Dendritic cell treated with granulocyte-macrophage colony-stimulating factor and Interleukin-4, amounts not matched to agents 40 ng/mL and 50 ng/mL, for 4 days (primary cell): ENCODE measurements at regions not wholly inside any gene's neighbourhood (a gene's known extent, or its start where the extent isn't known, plus 50 kb on each side); places are given as distances from the start of the nearest gene placed in this dataset.
"Not testable (repeated sequence)": the region's sequence is repeated elsewhere in the genome, so short reads cannot be mapped to it uniquely, and the experiment has no call there.

Source experiments
- H3K27ac Mint-ChIP-seq: one replicate; pipeline ENCODE4 v1.8.0; 2022; ENCODE audit warnings: mild to moderate bottlenecking, mixed read lengths
- H3K27me3 Mint-ChIP-seq: one replicate; pipeline ENCODE4 v1.8.0; 2022; ENCODE audit warnings: mild to moderate bottlenecking, mixed read lengths
- H3K36me3 Mint-ChIP-seq: one replicate; pipeline ENCODE4 v1.8.0; 2022; ENCODE audit warnings: low read depth, mixed read lengths
- H3K4me1 Mint-ChIP-seq: one replicate; pipeline ENCODE4 v1.8.0; 2022; ENCODE audit warnings: low read depth, mixed read lengths
- H3K4me3 Mint-ChIP-seq: one replicate; pipeline ENCODE4 v1.8.0; 2022; ENCODE audit warnings: mild to moderate bottlenecking, moderate library complexity, mixed read lengths
- H3K9me3 Mint-ChIP-seq: one replicate; pipeline ENCODE4 v1.8.0; 2022; ENCODE audit warnings: mixed read lengths
- intact Hi-C: fragments of 100-400 bp; cut with micrococcal nuclease; formaldehyde crosslinking; loops from one replicate; pipeline ENCODE4 v1.15.0; 2022

DNA sequence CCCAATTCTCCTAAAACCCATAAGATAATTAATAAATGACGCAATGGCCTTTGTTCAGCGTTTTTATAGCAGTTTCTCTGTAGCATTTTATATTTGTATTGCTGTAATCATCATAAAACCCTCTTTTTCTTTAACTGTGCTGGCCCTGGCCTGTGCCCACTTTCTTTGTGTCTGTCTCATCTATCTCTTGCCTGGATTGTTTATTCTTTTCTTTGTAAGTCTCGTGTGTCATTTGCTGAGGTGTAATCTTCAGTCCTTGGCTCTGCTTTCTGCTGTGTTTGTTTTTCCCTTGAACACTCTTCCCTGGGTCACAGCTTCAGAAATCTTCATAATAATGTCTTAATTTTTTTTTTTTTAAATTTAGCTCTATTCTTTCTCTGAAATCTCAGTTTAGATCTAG is 525.8 kb upstream of the LINC00305 start:
- Mint-ChIP-seq H3K27me3 (no peaks in the 10 kb centered on the region), H3K27ac (no peak overlapping the region), H3K9me3 (peaks cover 12% of the 10 kb centered on the region), H3K4me3 (no peak overlapping the region), H3K36me3 (no peaks in the 10 kb centered on the region), H3K4me1 (no peaks in the 10 kb centered on the region)
- intact Hi-C loops, result no loop called here

DNA sequence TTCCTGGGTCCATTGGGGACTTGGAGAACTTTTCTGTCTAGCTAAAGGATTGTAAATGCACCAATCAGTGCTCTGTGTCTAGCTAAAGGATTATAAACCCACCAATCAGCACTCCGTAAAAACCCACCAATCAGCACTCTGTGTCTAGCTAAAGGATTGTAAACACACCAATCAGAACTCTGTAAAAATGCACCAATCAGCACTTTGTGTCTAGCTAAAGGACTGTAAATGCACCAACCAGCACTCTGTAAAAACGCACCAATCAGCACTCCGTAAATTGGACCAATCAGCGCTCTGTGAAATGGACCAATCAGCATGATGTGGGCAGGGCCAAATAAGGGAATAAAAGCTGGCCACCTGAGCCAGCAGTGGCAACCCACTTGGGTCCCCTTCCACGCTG is 522.4 kb upstream of the LINC00305 start:
- H3K27me3 Mint-ChIP-seq, H3K4me1 Mint-ChIP-seq, H3K4me3 Mint-ChIP-seq, intact Hi-C loops, H3K27ac Mint-ChIP-seq, H3K36me3 Mint-ChIP-seq: not testable (repeated sequence)
- peaks cover 12% of the 10 kb centered on the region for H3K9me3 Mint-ChIP-seq

DNA sequence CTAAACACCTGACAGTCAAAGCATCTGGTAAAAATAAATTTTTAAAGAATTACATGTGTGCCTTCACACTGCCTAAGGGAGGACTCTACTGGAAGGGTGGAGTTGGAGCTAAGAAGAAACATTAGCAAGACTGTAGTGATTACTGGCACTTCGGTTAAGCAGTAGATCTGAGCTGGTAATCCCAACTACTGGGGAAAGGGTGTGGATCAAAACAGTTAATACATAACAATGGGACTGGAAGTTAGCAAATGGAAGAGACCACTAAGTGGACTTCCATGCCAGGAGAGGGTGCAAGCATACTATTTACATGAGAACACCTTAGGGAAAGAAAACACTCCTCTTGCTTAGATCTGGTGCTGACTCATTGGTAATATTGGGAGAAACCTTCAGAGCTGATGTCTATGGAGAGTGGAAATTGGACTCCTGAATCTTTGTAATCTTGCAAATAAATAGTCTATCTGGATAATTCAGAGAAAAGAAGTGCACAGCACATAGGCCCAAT is 519.6 kb upstream of the LINC00305 start:
- no peak overlapping the region for H3K27ac Mint-ChIP-seq
- H3K27me3 Mint-ChIP-seq, result no peaks in the 10 kb centered on the region
- H3K9me3 Mint-ChIP-seq, result peaks cover 12% of the 10 kb centered on the region
- no peaks in the 10 kb centered on the region for H3K36me3 Mint-ChIP-seq
- intact Hi-C loops, result no loop called here
- H3K4me3 Mint-ChIP-seq, result no peak overlapping the region
- H3K4me1 Mint-ChIP-seq, result no peaks in the 10 kb centered on the region

DNA sequence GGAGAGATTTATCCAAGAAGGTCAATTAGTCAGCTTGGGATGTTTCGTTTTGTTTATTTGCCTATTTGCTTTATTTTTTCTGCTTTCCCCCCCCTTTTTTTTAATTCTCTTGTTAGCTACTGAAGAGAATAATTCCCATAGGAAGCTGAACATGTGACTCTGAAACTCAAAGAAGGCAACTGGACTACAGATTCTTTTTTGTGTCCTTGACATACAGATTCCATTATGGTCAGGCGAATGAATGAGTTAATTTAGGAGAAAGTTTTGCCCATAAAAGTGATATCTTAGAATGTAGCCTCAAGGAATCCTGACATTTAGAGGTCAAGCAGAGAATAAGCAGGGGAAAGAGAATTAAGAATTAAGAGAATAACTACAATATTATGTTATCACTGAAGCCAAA is 514.2 kb upstream of the LINC00305 start:
- no peaks in the 10 kb centered on the region for H3K36me3 Mint-ChIP-seq
- H3K4me1 Mint-ChIP-seq, result no peaks in the 10 kb centered on the region
- no peaks in the 10 kb centered on the region for H3K27me3 Mint-ChIP-seq
- no peaks in the 10 kb centered on the region for H3K9me3 Mint-ChIP-seq
- H3K4me3 Mint-ChIP-seq, result no peak overlapping the region
- intact Hi-C loops, result no loop called here
- no peak overlapping the region for H3K27ac Mint-ChIP-seq

DNA sequence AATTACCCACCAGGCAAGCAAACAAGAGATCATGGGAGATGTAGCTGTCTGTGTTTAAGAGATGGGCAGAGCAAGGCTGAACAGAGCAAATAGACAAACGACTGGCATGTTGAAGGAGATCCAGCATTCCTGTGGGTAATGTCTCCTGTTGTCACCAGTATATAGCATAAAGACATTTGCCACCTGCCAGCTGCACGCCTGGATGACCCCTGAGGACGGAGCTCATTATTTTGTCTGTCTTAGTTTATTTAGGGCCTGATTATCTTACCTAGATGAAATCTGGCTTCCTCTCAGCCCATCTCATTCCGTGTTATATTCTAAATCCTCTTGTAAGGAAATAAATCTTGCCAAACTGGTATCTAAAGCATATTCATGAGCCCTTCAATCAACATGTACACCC is 510.3 kb upstream of the LINC00305 start:
- Mint-ChIP-seq H3K27me3 (no peaks in the 10 kb centered on the region), H3K4me3 (no peak overlapping the region), H3K9me3 (no peaks in the 10 kb centered on the region), H3K36me3 (no peaks in the 10 kb centered on the region), H3K4me1 (no peaks in the 10 kb centered on the region), H3K27ac (no peak overlapping the region)
- intact Hi-C loops, result no loop called here

DNA sequence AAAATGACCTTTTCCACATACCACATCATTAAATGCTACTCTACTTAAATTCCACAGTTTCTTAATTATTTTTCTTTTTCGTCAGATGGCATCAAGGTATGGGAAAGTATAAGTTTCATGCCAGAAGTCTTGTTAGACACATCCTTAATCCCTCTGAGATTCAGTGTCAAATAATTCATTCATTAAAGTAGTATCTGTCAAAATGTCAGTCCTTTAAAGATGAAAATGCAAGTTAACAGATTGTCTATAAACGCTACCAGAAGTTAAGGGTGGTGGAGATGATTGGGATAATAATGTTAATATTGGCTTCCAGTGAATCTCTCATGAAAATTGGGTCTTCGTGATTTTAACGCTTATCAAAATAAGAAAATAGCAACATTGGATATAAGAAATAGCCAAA is 504.2 kb upstream of the LINC00305 start:
- no peaks in the 10 kb centered on the region for H3K27me3 Mint-ChIP-seq

DNA sequence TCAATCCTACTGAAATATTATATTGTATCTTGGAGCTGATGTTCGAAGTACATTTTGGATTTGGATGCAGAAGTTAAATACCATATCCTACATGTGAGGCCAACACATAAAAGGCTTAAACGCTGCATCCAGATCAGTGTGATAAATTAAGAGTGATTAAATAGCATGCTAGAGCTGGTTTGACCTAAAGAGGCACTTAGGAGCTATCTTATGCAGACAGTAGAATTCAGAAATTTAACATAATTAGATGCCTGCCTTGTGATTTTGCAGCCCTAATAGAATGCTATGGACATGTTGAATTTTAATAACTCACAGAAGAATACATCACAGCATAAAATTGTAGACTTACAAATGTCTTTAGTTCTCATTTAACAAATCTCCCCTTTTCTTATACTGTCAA is 501.2 kb upstream of the LINC00305 start:
- no peaks in the 10 kb centered on the region for H3K27me3 Mint-ChIP-seq
- no peaks in the 10 kb centered on the region for H3K4me1 Mint-ChIP-seq
- H3K4me3 Mint-ChIP-seq, result no peak overlapping the region
- H3K36me3 Mint-ChIP-seq, result no peaks in the 10 kb centered on the region
- H3K9me3 Mint-ChIP-seq, result peaks cover 29% of the 10 kb centered on the region
- intact Hi-C loops, result no loop called here
- H3K27ac Mint-ChIP-seq, result no peak overlapping the region

More for the DNA sequence above, 504.2 kb upstream of the LINC00305 start:
- no peaks in the 10 kb centered on the region for H3K36me3 Mint-ChIP-seq
- no peaks in the 10 kb centered on the region for H3K4me1 Mint-ChIP-seq
- no peak overlapping the region for H3K27ac Mint-ChIP-seq
- no peak overlapping the region for H3K4me3 Mint-ChIP-seq
- peaks cover 6% of the 10 kb centered on the region for H3K9me3 Mint-ChIP-seq
- intact Hi-C loops, result no loop called here

DNA sequence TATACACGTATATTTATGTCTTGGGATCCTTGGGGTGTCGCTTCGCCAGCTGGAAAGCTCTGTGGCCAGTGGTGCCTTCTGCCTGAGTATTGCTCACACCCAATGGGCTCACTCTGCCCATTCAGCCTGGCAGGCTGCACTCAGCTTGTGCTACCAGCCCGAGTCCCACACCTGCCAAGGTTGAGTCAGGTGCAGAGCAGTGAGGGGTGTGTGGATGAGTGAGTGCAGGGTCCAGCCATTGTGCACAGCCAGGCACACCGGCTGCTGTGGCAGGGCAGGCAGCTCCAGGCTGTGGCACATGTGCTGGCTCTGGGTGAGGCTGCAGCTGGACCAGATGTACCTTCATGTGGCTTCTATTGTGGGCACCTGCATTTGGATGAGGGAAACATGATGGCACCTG is 496.9 kb upstream of the LINC00305 start:
- intact Hi-C loops, result no loop called here
- Mint-ChIP-seq H3K27me3 (no peaks in the 10 kb centered on the region), H3K4me1 (no peaks in the 10 kb centered on the region), H3K9me3 (peaks cover 29% of the 10 kb centered on the region), H3K36me3 (no peaks in the 10 kb centered on the region), H3K4me3 (no peak overlapping the region), H3K27ac (no peak overlapping the region)

DNA sequence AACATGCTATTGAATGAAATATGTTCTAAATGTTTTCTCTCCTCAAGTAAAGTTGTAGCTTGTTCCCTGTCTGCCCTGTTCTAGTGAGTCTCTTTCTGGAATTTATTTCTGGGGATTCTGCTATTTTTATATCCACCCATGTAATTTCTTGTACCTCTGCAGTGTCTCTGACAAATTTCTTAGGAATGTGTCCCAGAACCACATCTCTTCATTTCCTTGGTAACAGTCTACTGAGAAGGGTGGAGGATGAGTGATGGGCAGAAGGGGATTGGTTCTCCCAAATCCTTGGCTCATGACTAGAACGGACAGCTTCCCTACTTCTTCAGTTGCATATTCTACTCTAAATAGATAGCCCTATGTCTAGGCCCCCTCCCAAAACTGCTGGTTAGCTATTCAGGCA is 490.6 kb upstream of the LINC00305 start:
- intact Hi-C loops, result no loop called here
- Mint-ChIP-seq H3K36me3 (no peaks in the 10 kb centered on the region), H3K4me3 (no peak overlapping the region), H3K27ac (no peak overlapping the region), H3K9me3 (peaks cover 7% of the 10 kb centered on the region), H3K4me1 (no peaks in the 10 kb centered on the region), H3K27me3 (no peaks in the 10 kb centered on the region)

DNA sequence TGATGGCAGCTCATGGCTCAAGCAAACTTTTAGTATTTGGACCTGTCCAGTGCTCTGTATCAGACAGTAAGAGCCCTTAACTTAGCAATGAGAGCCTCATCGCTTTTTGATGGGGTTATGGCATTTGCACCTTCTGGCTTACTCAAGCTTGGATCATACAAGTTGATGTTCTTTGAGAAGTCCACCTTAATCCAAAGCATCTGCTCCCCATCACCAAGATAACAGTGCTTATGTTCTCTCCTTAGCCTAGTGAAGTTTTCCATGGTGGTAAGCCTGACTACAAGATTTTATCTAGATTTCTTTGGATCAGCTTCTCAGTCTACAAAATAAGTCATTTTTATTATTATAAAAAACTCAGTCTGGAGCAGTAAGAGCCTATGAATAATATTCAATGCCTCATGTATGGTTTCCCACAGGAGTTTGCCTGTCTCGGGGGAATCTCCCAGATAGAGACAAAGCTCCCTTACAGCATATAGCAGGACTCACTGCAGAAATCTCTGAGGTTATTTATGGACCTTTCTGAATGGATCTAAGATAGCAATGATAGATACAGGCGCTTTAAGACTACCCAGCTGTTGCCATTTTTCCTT is 472.2 kb upstream of the LINC00305 start:
- intact Hi-C loops, result no loop called here
- Mint-ChIP-seq H3K4me3 (no peak overlapping the region), H3K9me3 (peaks cover 12% of the 10 kb centered on the region), H3K4me1 (no peaks in the 10 kb centered on the region), H3K27ac (no peak overlapping the region), H3K27me3 (no peaks in the 10 kb centered on the region), H3K36me3 (no peaks in the 10 kb centered on the region)

DNA sequence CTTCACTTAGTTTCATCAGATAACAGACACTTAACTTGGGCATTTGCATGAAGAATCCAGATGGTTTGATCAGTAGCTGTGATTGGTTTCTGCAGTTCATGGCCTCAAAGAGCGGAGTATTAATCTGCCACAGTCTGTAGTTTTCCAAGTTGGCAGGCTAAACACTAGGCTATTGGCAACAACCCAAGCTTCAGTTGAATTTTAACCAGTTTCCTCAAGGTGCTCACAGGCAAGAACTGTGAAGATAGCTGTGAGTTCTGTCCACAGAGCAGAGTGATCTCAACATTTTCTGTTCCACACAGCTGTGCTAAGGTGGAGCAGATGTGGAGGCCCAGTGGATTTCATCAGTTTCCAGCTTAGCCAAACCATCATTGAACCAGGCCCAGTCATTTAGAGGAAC is 469.5 kb upstream of the LINC00305 start:
- intact Hi-C loops, result no loop called here
- Mint-ChIP-seq H3K4me3 (no peak overlapping the region), H3K9me3 (peaks cover 12% of the 10 kb centered on the region), H3K27me3 (no peaks in the 10 kb centered on the region), H3K27ac (no peak overlapping the region), H3K36me3 (no peaks in the 10 kb centered on the region), H3K4me1 (no peaks in the 10 kb centered on the region)

DNA sequence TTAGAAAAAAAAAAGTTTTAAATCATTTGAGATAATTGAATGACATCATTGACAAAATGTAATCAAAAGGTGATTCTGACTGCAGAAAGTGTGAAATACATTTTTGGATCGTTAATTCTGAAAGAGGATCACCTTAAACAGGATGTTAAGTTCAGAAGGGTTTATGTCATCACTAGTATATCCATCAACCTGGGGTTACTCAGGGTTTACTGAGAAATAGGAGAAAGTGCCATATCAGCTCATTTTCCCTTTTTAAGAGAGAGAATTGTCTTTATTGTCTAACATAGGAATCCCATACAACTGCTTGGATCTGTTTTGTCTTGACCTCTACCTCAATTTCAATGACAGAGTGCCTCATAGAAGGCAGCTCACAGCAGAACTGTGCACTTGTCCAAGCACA is 466.1 kb upstream of the LINC00305 start:
- intact Hi-C loops, result no loop called here
- Mint-ChIP-seq H3K4me1 (no peaks in the 10 kb centered on the region), H3K4me3 (no peak overlapping the region), H3K27ac (no peak overlapping the region), H3K27me3 (no peaks in the 10 kb centered on the region), H3K36me3 (no peaks in the 10 kb centered on the region), H3K9me3 (peaks cover 5% of the 10 kb centered on the region)

DNA sequence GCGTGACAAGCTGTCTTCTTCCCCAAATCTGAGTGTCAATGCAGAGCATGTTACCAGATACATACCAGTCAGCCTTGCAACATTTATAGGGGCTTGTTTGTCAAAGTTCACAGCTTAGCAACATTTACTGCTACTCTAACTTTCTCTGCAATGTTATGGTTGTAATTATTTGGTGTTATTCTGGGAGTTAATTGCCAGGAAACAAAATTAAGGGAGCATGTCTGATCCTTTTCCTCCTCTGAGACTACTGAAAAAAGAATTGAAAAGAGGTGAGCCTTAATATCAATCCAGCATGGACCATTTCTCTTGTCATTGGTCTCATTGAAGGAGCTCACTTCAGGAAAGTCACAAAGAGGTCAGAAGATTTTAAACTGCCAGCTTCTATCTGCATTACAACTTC is 465.6 kb upstream of the LINC00305 start:
- intact Hi-C loops, result no loop called here
- H3K4me3 Mint-ChIP-seq, result no peak overlapping the region
- H3K27ac Mint-ChIP-seq, result no peak overlapping the region
- H3K4me1 Mint-ChIP-seq, result no peaks in the 10 kb centered on the region
- H3K36me3 Mint-ChIP-seq, result no peaks in the 10 kb centered on the region
- H3K9me3 Mint-ChIP-seq, result no peaks in the 10 kb centered on the region
- no peaks in the 10 kb centered on the region for H3K27me3 Mint-ChIP-seq

DNA sequence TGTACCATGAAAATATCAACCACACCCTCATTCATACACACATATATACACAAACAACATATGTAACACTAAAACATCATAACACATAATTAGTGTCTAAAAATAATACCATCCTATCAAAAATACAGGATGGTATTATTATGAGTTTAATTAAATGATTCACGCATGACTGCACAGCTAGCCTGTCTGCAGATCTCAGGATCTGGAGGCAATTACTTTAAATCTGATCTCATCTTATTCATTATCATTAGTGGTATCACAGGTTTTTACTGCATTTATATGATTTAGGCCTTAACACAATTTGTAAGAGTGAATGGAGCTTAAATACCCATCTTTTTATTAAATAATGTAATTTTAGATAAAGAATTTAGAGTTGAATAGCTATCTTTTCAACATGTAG is 443.4 kb upstream of the LINC00305 start:
- Mint-ChIP-seq H3K36me3 (no peaks in the 10 kb centered on the region), H3K9me3 (peaks cover 19% of the 10 kb centered on the region), H3K4me3 (no peak overlapping the region), H3K4me1 (no peaks in the 10 kb centered on the region), H3K27me3 (no peaks in the 10 kb centered on the region), H3K27ac (no peak overlapping the region)
- intact Hi-C loops, result no loop called here

DNA sequence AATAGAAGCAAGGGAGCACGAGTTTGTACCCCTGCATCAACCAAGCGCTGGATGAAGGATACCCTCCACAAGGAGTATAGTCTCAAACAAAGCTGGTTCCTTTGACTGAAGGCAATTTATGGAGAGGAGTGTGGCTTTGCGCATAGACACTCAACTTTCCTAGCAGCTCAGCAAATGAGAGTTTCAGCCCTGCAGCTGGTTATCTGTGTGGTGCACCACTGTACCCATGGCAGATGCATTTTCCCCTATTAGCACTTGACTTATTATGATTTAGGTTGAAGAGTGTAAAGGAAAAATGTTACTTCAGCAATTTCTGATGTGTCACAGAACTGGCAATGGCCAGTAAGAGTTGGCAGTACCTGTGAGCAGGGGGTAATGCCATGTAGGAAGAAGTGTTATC is 440.1 kb upstream of the LINC00305 start:
- intact Hi-C loops, result no loop called here
- Mint-ChIP-seq H3K27ac (no peak overlapping the region), H3K27me3 (no peaks in the 10 kb centered on the region), H3K4me1 (no peaks in the 10 kb centered on the region), H3K9me3 (peaks cover 19% of the 10 kb centered on the region), H3K4me3 (no peak overlapping the region), H3K36me3 (no peaks in the 10 kb centered on the region)
